Activated naive CD4-positive, alpha-beta T cell treated with anti-CD3 and anti-CD28 coated beads for 36 hours (primary cell): ENCODE measurements at regions not wholly inside any gene's neighbourhood (a gene's known extent, or its start where the extent isn't known, plus 50 kb on each side); places are given as distances from the start of the nearest gene placed in this dataset.

Source experiments
- CTCF ChIA-PET: fragments of 350-600 bp; sonication (Branson Sonifier 250); formaldehyde crosslinking; loops from one replicate; lab custom pipeline; 2021; ENCODE audit warnings: antibody characterized with exemption; lab: Charles Lee
- DNase-seq: peaks from one replicate; pipeline ENCODE4 v3.0.0-alpha.2; 2020
- H3K27ac Mint-ChIP-seq: one replicate; pipeline ENCODE4 v1.8.0; 2021; ENCODE audit warnings: mild to moderate bottlenecking, mixed read lengths
- H3K27me3 Mint-ChIP-seq: one replicate; pipeline ENCODE4 v1.8.0; 2021; ENCODE audit warnings: low read depth, mixed read lengths
- H3K36me3 Mint-ChIP-seq: one replicate; pipeline ENCODE4 v1.8.0; 2021; ENCODE audit warnings: low read depth, mixed read lengths
- H3K4me1 Mint-ChIP-seq: one replicate; pipeline ENCODE4 v1.8.0; 2021; ENCODE audit warnings: low read depth, mixed read lengths
- H3K4me3 Mint-ChIP-seq: one replicate; pipeline ENCODE4 v1.8.0; 2021; ENCODE audit warnings: mild to moderate bottlenecking, moderate library complexity, mixed read lengths
- H3K9me3 Mint-ChIP-seq: one replicate; pipeline ENCODE4 v1.8.0; 2021; ENCODE audit warnings: mixed read lengths
- intact Hi-C: fragments of 100-400 bp; cut with micrococcal nuclease; formaldehyde crosslinking; loops from one replicate; pipeline ENCODE4 v1.15.1; 2023

DNA sequence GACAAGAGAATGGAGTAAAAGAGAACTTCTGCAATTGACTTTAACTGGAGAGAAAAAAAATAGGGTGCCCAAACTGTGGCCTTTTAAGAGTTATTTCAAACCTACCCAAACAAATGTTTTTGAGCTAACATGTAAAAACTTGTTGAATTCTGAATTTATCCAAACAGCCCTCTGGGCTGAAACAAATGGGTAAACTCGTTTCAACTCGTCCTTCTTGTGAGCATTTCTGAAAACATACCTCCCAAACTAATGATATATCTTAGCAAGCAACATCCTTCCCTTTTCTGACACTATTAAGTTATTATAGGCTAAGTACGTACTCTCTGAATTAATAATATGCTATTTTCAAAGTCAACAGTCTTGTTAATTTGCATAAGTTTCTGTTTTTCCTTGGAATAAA is 793.0 kb upstream of the ACVR2A start:
- Mint-ChIP-seq H3K9me3 (no peaks in the 10 kb centered on the region), H3K27ac (no peak overlapping the region), H3K4me1 (no peaks in the 10 kb centered on the region), H3K27me3 (peaks cover 3% of the 10 kb centered on the region), H3K36me3 (no peaks in the 10 kb centered on the region), H3K4me3 (no peak overlapping the region)
- CTCF ChIA-PET = no interaction called here
- intact Hi-C loops = no loop called here
- no peak for DNase-seq

GRCh38 chr2:147051248-147051647 is 793.6 kb upstream of the ACVR2A start:
- H3K4me3 Mint-ChIP-seq = no peak overlapping the region
- no peak overlapping the region for H3K27ac Mint-ChIP-seq
- H3K36me3 Mint-ChIP-seq = no peaks in the 10 kb centered on the region
- intact Hi-C loops = no loop called here
- CTCF ChIA-PET = no interaction called here
- H3K27me3 Mint-ChIP-seq = peaks cover 3% of the 10 kb centered on the region
- no peaks in the 10 kb centered on the region for H3K4me1 Mint-ChIP-seq
- no peaks in the 10 kb centered on the region for H3K9me3 Mint-ChIP-seq
- no peak for DNase-seq

- H3K27me3 Mint-ChIP-seq = peaks cover 3% of the 10 kb centered on the region
- DNase-seq = no peak
- CTCF ChIA-PET = interaction anchor here (0.6 to 1.3 kb wide), 2 partner anchors 10 to 50 kb away, joined by 3 to 4 read pairs; no protein-coding TSS in a partner anchor
- intact Hi-C loops = no loop called here
- H3K27ac Mint-ChIP-seq = no peak overlapping the region
- peaks cover 4% of the 10 kb centered on the region for H3K4me1 Mint-ChIP-seq
- no peaks in the 10 kb centered on the region for H3K36me3 Mint-ChIP-seq
- H3K9me3 Mint-ChIP-seq = no peaks in the 10 kb centered on the region
- H3K4me3 Mint-ChIP-seq = no peak overlapping the region
Observed at GRCh38 chr2:147049957-147050356, 794.9 kb upstream of the ACVR2A start.

GRCh38 chr2:147046473-147046872 is 798.4 kb upstream of the ACVR2A start:
- Mint-ChIP-seq H3K36me3 (no peaks in the 10 kb centered on the region), H3K4me1 (peaks cover 4% of the 10 kb centered on the region), H3K27ac (no peak overlapping the region), H3K4me3 (no peak overlapping the region), H3K9me3 (no peaks in the 10 kb centered on the region), H3K27me3 (no peaks in the 10 kb centered on the region)
- no peak for DNase-seq
- intact Hi-C loops = no loop called here
- CTCF ChIA-PET = interaction anchor here (0.9 to 1.4 kb wide), 2 partner anchors 43 to 864 kb away, joined by 3 read pairs; no protein-coding TSS in a partner anchor

DNA sequence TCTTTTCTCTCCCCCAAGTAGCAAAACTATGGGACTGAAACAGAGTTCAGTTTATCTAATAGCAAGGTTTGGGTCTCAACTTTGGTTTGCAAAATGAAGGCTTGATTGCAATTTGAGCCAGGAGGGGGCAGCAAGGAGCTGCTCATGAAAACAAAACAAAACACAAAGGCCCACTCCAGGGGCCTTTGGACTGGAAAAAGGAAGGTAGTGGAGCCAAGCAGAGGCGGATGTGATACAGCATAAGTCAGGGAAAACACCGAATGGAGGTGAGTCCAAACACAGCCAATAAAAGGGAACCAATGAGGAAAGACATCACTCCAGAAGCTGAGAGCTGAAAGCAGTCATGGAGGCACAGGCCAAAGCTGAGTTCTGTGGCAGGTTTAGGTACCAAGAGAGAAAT is 799.7 kb upstream of the ACVR2A start:
- peak; percentile 67 for DNase-seq
- Mint-ChIP-seq H3K27ac (no peak overlapping the region), H3K9me3 (no peaks in the 10 kb centered on the region), H3K4me1 (peaks cover 4% of the 10 kb centered on the region), H3K36me3 (no peaks in the 10 kb centered on the region), H3K4me3 (no peak overlapping the region), H3K27me3 (no peaks in the 10 kb centered on the region)
- CTCF ChIA-PET = interaction anchor here (0.6 to 3.7 kb wide), 16 partner anchors 11 to 868 kb away, joined by 3 to 24 read pairs (median 4); no protein-coding TSS in a partner anchor
- intact Hi-C loops = loop anchor here (1.0 to 2.0 kb wide), 3 partner anchors 38 to 866 kb away; no protein-coding TSS in a partner anchor

GRCh38 chr2:147041121-147041494 is 803.7 kb upstream of the ACVR2A start:
- Mint-ChIP-seq H3K9me3 (no peaks in the 10 kb centered on the region), H3K4me3 (no peak overlapping the region), H3K27me3 (no peaks in the 10 kb centered on the region), H3K4me1 (peaks cover 7% of the 10 kb centered on the region), H3K36me3 (no peaks in the 10 kb centered on the region), H3K27ac (no peak overlapping the region)
- intact Hi-C loops = no loop called here
- CTCF ChIA-PET = interaction anchor here (1.1 kb wide), 1 partner anchor 37 kb away, joined by 6 read pairs; no protein-coding TSS in a partner anchor
- no peak for DNase-seq

DNA sequence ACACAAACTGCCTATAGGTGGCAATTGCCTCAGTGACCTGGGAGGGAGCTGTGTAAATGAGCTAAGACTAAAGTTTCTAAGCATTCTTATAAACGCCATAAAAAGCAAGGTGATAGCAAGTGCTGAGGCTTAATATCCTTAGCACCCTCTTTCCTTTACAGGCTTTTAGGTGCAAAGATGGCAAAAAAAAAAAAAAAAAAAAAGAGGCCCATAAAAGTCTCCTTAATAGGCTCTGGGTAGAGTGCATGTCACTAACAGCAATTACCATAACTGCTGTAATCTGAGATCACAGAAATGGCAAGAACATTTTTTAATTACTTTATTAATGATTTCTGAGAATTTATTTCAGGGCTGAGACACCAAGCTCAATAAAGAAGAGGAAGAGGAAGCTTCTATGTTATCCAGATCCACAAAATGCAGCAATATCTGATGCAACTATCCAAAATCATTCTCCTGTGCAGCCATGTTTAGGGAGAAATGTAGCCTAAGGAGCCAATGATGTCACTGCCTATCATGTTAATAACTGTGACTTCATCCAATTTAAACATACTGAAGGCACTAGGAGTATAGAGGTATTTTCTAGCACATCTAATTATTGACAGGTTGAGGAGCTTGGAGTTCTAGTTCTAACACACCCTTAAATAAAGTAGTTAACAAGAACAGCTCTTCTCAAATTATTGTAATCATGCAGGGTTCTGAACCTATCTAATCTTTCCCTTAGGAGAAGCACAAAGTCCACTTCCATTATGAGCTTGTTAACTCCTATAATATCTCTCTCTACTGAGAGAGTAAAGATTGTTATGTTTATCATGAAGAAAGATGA is 804.3 kb upstream of the ACVR2A start:
- no peak for DNase-seq
- Mint-ChIP-seq H3K4me1 (peaks cover 7% of the 10 kb centered on the region), H3K9me3 (no peaks in the 10 kb centered on the region), H3K4me3 (no peak overlapping the region), H3K27me3 (no peaks in the 10 kb centered on the region), H3K27ac (no peak overlapping the region), H3K36me3 (no peaks in the 10 kb centered on the region)
- CTCF ChIA-PET = interaction anchor here (0.9 to 1.0 kb wide), 2 partner anchors 9 to 16 kb away, joined by 3 read pairs; no protein-coding TSS in a partner anchor
- intact Hi-C loops = no loop called here

DNA sequence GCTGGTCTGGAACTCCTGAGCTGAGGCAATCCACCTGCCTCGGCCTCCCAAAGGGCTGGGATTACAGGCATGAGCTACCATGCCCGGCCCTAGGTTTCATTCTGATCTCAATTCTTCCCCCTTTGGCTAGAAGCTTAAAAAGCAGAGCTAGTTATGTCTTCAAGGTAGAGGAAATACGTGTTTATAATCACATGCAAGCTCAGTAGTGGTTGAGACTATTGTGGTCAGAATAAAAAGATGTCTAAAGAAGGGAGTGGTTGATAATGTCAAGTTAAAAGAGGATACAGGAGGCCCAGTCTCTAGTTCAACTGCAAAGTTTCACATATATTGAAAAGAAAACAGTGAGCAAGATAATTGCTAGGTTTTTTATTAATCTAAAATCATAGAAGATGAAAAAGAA is 807.8 kb upstream of the ACVR2A start:
- H3K9me3 Mint-ChIP-seq = no peaks in the 10 kb centered on the region
- no peak overlapping the region for H3K4me3 Mint-ChIP-seq
- DNase-seq = no peak
- no peaks in the 10 kb centered on the region for H3K36me3 Mint-ChIP-seq
- H3K4me1 Mint-ChIP-seq = peaks cover 3% of the 10 kb centered on the region
- CTCF ChIA-PET = interaction anchor here (0.7 kb wide), 1 partner anchor 11 kb away, joined by 4 read pairs; no protein-coding TSS in a partner anchor
- no peak overlapping the region for H3K27ac Mint-ChIP-seq
- intact Hi-C loops = loop anchor here (10.0 kb wide), 1 partner anchor 302 kb away; no protein-coding TSS in a partner anchor
- H3K27me3 Mint-ChIP-seq = no peaks in the 10 kb centered on the region

- intact Hi-C loops = loop anchor here (10.0 kb wide), 1 partner anchor 298 kb away; no protein-coding TSS in a partner anchor
- DNase-seq = no peak
- Mint-ChIP-seq H3K4me3 (no peak overlapping the region), H3K9me3 (no peaks in the 10 kb centered on the region), H3K27me3 (peaks cover 21% of the 10 kb centered on the region), H3K27ac (no peak overlapping the region), H3K36me3 (no peaks in the 10 kb centered on the region), H3K4me1 (peaks cover 3% of the 10 kb centered on the region)
- CTCF ChIA-PET = no interaction called here
Observed at GRCh38 chr2:147033044-147033443, 811.8 kb upstream of the ACVR2A start.

GRCh38 chr2:147031897-147032296 is 812.9 kb upstream of the ACVR2A start:
- no peak for DNase-seq
- H3K4me1 Mint-ChIP-seq = peaks cover under 1% of the 10 kb centered on the region
- H3K27ac Mint-ChIP-seq = no peak overlapping the region
- peaks cover 1% of the 10 kb centered on the region for H3K9me3 Mint-ChIP-seq
- H3K4me3 Mint-ChIP-seq = no peak overlapping the region
- no peaks in the 10 kb centered on the region for H3K36me3 Mint-ChIP-seq
- CTCF ChIA-PET = no interaction called here
- intact Hi-C loops = loop anchor here (10.0 kb wide), 1 partner anchor 297 kb away; no protein-coding TSS in a partner anchor
- peaks cover 26% of the 10 kb centered on the region for H3K27me3 Mint-ChIP-seq

- intact Hi-C loops = loop anchor here (10.0 kb wide), 1 partner anchor 296 kb away; no protein-coding TSS in a partner anchor
- CTCF ChIA-PET = interaction anchor here (1.4 kb wide), 1 partner anchor 14 kb away, joined by 5 read pairs; no protein-coding TSS in a partner anchor
- H3K4me1 Mint-ChIP-seq = no peaks in the 10 kb centered on the region
- peaks cover 1% of the 10 kb centered on the region for H3K9me3 Mint-ChIP-seq
- no peaks in the 10 kb centered on the region for H3K36me3 Mint-ChIP-seq
- DNase-seq = no peak
- peaks cover 26% of the 10 kb centered on the region for H3K27me3 Mint-ChIP-seq
- H3K27ac Mint-ChIP-seq = no peak overlapping the region
- H3K4me3 Mint-ChIP-seq = no peak overlapping the region
Observed at GRCh38 chr2:147030966-147031720, 813.7 kb upstream of the ACVR2A start.

- Mint-ChIP-seq H3K9me3 (peaks cover 7% of the 10 kb centered on the region), H3K4me3 (no peak overlapping the region), H3K4me1 (no peaks in the 10 kb centered on the region), H3K36me3 (peaks cover 2% of the 10 kb centered on the region), H3K27me3 (peaks cover 35% of the 10 kb centered on the region), H3K27ac (no peak overlapping the region)
- no peak for DNase-seq
- intact Hi-C loops = no loop called here
- CTCF ChIA-PET = interaction anchor here (0.6 kb wide), 1 partner anchor 108 kb away, joined by 3 read pairs; no protein-coding TSS in a partner anchor
Observed at GRCh38 chr2:147027436-147027835, 817.4 kb upstream of the ACVR2A start.
